ENCODE measurements at regions not wholly inside any gene's neighbourhood (a gene's known extent, or its start where the extent isn't known, plus 50 kb on each side); places are given as distances from the start of the nearest gene placed in this dataset.

DNA sequence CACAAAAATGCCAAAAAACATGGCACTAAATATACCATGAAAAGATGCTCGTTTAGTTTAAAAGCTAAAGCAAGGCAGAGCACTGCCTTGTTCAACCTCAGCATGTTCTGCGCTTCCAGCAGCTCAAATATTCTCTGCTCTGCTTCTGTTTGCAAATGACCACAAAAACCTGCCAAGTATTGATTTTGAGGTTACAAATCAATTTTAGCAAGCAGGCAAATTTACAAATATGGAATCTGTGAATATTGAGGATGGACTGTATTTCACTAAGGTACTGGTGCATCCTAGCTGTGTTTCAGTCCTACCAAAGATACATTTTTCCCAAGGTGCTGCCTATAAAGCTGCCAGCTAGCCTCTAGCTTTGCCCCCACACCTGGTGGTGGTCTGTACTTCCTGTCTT, 449.9 kb downstream of the PREX1 start (continued):
- no peak for TF ChIP-seq ZNF770 (CRISPR knock-in tag; IDR thresholded peaks at IDR 0.05)
- TF ChIP-seq, protein P1, sequence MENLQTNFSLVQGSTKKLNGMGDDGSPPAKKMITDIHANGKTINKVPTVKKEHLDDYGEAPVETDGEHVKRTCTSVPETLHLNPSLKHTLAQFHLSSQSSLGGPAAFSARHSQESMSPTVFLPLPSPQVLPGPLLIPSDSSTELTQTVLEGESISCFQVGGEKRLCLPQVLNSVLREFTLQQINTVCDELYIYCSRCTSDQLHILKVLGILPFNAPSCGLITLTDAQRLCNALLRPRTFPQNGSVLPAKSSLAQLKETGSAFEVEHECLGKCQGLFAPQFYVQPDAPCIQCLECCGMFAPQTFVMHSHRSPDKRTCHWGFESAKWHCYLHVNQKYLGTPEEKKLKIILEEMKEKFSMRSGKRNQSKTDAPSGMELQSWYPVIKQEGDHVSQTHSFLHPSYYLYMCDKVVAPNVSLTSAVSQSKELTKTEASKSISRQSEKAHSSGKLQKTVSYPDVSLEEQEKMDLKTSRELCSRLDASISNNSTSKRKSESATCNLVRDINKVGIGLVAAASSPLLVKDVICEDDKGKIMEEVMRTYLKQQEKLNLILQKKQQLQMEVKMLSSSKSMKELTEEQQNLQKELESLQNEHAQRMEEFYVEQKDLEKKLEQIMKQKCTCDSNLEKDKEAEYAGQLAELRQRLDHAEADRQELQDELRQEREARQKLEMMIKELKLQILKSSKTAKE (CRISPR knock-in tag; IDR thresholded peaks at IDR 0.05; ENCODE audit: borderline replicate concordance) = no peak
- TF ChIP-seq FOXP1 (IDR thresholded peaks at IDR 0.05) = no peak
- TF ChIP-seq FOXP1 (CRISPR knock-in tag; IDR thresholded peaks at IDR 0.05) = peak; percentile 67; the same call in 1 of the 2 replicates
- TF ChIP-seq, protein P2, sequence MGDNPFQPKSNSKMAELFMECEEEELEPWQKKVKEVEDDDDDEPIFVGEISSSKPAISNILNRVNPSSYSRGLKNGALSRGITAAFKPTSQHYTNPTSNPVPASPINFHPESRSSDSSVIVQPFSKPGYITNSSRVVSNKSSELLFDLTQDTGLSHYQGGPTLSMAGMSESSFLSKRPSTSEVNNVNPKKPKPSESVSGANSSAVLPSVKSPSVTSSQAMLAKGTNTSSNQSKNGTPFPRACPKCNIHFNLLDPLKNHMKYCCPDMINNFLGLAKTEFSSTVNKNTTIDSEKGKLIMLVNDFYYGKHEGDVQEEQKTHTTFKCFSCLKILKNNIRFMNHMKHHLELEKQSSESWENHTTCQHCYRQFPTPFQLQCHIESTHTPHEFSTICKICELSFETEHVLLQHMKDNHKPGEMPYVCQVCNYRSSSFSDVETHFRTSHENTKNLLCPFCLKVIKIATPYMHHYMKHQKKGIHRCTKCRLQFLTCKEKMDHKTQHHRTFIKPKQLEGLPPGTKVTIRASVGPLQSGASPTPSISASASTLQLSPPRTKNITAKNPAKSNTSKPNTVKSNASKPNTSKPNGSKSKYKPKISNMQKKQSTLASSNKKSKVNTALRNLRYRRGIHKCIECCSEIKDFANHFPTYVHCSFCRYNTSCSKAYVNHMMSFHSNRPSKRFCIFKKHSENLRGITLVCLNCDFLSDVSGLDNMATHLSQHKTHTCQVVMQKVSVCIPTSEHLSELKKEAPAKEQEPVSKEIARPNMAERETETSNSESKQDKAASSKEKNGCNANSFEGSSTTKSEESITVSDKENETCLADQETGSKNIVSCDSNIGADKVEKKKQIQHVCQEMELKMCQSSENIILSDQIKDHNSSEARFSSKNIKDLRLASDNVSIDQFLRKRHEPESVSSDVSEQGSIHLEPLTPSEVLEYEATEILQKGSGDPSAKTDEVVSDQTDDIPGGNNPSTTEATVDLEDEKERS (CRISPR knock-in tag; IDR thresholded peaks at IDR 0.05) = peak; percentile 36; the same call in 1 of the 2 replicates
- no peak for TF ChIP-seq ZBTB20 (CRISPR knock-in tag; IDR thresholded peaks at IDR 0.05; ENCODE audit: borderline replicate concordance, low read depth)
- TF ChIP-seq ZMAT3 (CRISPR knock-in tag; conservative IDR thresholded peaks at IDR 0.05) = no peak
- TF ChIP-seq THYN1 (CRISPR knock-in tag; IDR thresholded peaks at IDR 0.05; ENCODE audit: borderline replicate concordance, low read depth) = no peak
- TF ChIP-seq ZFP36L1 (CRISPR knock-in tag; IDR thresholded peaks at IDR 0.05) = no peak
- TF ChIP-seq, protein P3, sequence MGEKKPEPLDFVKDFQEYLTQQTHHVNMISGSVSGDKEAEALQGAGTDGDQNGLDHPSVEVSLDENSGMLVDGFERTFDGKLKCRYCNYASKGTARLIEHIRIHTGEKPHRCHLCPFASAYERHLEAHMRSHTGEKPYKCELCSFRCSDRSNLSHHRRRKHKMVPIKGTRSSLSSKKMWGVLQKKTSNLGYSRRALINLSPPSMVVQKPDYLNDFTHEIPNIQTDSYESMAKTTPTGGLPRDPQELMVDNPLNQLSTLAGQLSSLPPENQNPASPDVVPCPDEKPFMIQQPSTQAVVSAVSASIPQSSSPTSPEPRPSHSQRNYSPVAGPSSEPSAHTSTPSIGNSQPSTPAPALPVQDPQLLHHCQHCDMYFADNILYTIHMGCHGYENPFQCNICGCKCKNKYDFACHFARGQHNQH (CRISPR knock-in tag; IDR thresholded peaks at IDR 0.05) = no peak
- TF ChIP-seq, protein P4, sequence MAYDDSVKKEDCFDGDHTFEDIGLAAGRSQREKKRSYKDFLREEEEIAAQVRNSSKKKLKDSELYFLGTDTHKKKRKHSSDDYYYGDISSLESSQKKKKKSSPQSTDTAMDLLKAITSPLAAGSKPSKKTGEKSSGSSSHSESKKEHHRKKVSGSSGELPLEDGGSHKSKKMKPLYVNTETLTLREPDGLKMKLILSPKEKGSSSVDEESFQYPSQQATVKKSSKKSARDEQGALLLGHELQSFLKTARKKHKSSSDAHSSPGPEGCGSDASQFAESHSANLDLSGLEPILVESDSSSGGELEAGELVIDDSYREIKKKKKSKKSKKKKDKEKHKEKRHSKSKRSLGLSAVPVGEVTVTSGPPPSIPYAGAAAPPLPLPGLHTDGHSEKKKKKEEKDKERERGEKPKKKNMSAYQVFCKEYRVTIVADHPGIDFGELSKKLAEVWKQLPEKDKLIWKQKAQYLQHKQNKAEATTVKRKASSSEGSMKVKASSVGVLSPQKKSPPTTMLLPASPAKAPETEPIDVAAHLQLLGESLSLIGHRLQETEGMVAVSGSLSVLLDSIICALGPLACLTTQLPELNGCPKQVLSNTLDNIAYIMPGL (CRISPR knock-in tag; IDR thresholded peaks at IDR 0.05; ENCODE audit: borderline replicate concordance in 1 of 2, low read depth in 1 of 2) = no peak
- no peak for TF ChIP-seq ZBTB37 (CRISPR knock-in tag; IDR thresholded peaks at IDR 0.05)
- no peak for TF ChIP-seq SUZ12 (IDR thresholded peaks at IDR 0.05; ENCODE audit: low read depth, low read length)
- peak; percentile 74; the same call in 1 of the 2 replicates for TF ChIP-seq RCOR2 (CRISPR knock-in tag; IDR thresholded peaks at IDR 0.05)
- no peak for TF ChIP-seq XBP1 (CRISPR knock-in tag; IDR thresholded peaks at IDR 0.05)
- no peak for TF ChIP-seq MYC (CRISPR knock-in tag; IDR thresholded peaks at IDR 0.05; ENCODE audit: borderline replicate concordance)
- no peak for TF ChIP-seq ZMYM2 (CRISPR knock-in tag; IDR thresholded peaks at IDR 0.05)
- no peak for TF ChIP-seq U2AF2 (IDR thresholded peaks at IDR 0.05; ENCODE audit: low read depth, low read length)
- TF ChIP-seq ZNF816 (CRISPR knock-in tag; IDR thresholded peaks at IDR 0.05; ENCODE audit: borderline replicate concordance) = no peak
